Gastroesophageal sphincter (tissue), 4 donors: ENCODE measurements at regions not wholly inside any gene's neighbourhood (a gene's known extent, or its start where the extent isn't known, plus 50 kb on each side); places are given as distances from the start of the nearest gene placed in this dataset.

Experiments used
- ATAC-seq: fragments of 150-250 bp; one replicate; pipeline ENCODE4 v1.9.1; 2016; ENCODE audit warnings: mild to moderate bottlenecking, moderate library complexity
- H3K27ac ChIP-seq, 4 donors: fragments of 200-600 bp; sonication (generic) in 3 of 4; 1 replicate in 3 of 4; 2 replicates in 1 of 4; pipeline ENCODE4 v1.5.1; 2016 to 2019
- H3K27me3 ChIP-seq: fragments of 200-600 bp; sonication (generic); one replicate; pipeline ENCODE4 v1.5.1; 2019
- H3K36me3 ChIP-seq, 2 donors: fragments of 200-600 bp; sonication (generic); one replicate each; pipeline ENCODE4 v1.5.1; 2019; ENCODE audit warnings: control low read depth in 1 of 2
- H3K4me1 ChIP-seq, 3 donors: fragments of 200-600 bp; sonication (generic); 1 replicate in 2 of 3; 2 replicates in 1 of 3; pipeline ENCODE4 v1.5.1; 2016 to 2019; ENCODE audit warnings: control low read depth in 2 of 3
- H3K4me3 ChIP-seq, 2 donors: fragments of 200-600 bp; sonication (generic); one replicate each; pipeline ENCODE4 v1.5.1; 2019; ENCODE audit warnings: mild to moderate bottlenecking in 1 of 2, moderate library complexity in 1 of 2
- H3K9me3 ChIP-seq, 3 donors: fragments of 200-600 bp; sonication (generic); one replicate each; pipeline ENCODE4 v1.5.1; 2017 to 2019; ENCODE audit warnings: control low read depth in 2 of 3
- EP300 ChIP-seq: sonication (generic); formaldehyde crosslinking; IDR thresholded peaks from one replicate; pipeline ENCODE4 v1.6.1; 2017; ENCODE audit warnings: antibody characterized with exemption, mild to moderate bottlenecking
- POLR2A ChIP-seq, 2 donors: fragments of 450-650 bp; IDR thresholded peaks; one replicate each; pipeline ENCODE4 v1.6.1; 2017; ENCODE audit warnings: antibody characterized with exemption in 2 of 2, mild to moderate bottlenecking in 2 of 2, moderate library complexity in 1 of 2
- POLR2AphosphoS5 ChIP-seq: sonication (generic); formaldehyde crosslinking; IDR thresholded peaks from one replicate; pipeline ENCODE4 v1.6.1; 2017; ENCODE audit warnings: antibody characterized with exemption
- WGBS, 2 donors: methylation state at CpG; one replicate each; pipeline ENCODE4 v1.1.5; 2018; ENCODE audit warnings: low coverage in 1 of 2; 5-methylcytosine and 5-hydroxymethylcytosine counted together
- TF ChIP-seq, protein P1 (sequence below), 4 experiments: fragments of 200-600 bp in 2 of 4; fragments of 450-650 bp in 2 of 4; sonication (generic) in 1 of 4; IDR thresholded peaks; one replicate each; pipeline ENCODE4 v1.5.1; 2017 to 2019; ENCODE audit warnings: antibody characterized with exemption in 4 of 4, mild to moderate bottlenecking in 2 of 4, moderate library complexity in 2 of 4

DNA sequence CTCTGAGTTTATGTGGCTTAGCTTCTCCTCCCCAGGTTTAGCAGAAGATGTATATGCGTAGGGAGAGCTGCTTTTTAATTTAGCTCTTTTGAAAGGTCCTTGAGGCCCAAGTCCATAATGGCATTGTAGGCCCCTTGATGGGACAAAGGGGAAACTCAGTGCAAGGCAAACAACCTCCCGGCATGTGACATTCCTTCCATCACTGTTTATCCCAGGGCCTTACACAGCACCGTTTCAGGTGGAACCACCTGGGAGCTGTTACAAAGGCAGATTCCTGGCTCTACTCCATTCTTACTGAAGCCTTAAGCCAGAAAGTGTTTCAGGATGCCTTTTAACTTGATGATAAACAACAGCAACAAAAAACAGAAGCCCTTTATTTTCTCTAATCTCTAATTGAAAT is 555.4 kb downstream of the SLC4A3 start:
- no peaks in the 10 kb centered on the region for H3K4me1 ChIP-seq
- WGBS, 2 donors, result 40 to 80% methylated on average over 1 to 2 of the region's 3 CpGs
- TF ChIP-seq POLR2A (IDR thresholded peaks at IDR 0.05) (no peak), POLR2AphosphoS5 (no peak), EP300 (no peak)
- TF ChIP-seq, protein P1, sequence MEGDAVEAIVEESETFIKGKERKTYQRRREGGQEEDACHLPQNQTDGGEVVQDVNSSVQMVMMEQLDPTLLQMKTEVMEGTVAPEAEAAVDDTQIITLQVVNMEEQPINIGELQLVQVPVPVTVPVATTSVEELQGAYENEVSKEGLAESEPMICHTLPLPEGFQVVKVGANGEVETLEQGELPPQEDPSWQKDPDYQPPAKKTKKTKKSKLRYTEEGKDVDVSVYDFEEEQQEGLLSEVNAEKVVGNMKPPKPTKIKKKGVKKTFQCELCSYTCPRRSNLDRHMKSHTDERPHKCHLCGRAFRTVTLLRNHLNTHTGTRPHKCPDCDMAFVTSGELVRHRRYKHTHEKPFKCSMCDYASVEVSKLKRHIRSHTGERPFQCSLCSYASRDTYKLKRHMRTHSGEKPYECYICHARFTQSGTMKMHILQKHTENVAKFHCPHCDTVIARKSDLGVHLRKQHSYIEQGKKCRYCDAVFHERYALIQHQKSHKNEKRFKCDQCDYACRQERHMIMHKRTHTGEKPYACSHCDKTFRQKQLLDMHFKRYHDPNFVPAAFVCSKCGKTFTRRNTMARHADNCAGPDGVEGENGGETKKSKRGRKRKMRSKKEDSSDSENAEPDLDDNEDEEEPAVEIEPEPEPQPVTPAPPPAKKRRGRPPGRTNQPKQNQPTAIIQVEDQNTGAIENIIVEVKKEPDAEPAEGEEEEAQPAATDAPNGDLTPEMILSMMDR (IDR thresholded peaks at IDR 0.05), result no peak
- no peak overlapping the region for H3K27ac ChIP-seq
- no peaks in the 10 kb centered on the region for H3K27me3 ChIP-seq
- no peak for ATAC-seq
- H3K36me3 ChIP-seq, result no peaks in the 10 kb centered on the region
- no peaks in the 10 kb centered on the region for H3K9me3 ChIP-seq
- no peak overlapping the region for H3K4me3 ChIP-seq

DNA sequence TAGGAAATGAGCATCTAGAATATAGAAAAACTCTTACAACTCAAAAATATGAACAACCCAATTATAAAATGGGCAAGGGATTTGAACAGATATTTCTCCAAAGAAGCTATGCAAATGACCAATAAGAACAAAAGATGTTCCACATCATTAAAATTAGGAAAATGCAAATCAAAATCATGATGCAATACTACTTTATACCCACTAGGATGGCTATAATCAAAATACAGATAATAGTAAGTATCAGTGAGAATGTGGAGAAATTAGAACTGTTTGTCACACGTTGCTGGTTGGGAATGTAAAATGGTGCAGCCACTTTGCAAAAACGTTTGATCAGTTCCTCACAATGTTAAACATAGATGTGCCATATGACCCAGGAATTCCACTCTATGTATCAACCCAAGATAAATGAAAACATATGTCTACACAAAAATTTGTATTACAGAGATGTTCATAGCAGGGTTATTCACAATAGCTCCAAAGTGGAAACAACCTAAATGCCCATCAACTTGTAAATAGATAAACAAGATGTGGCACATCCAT is 558.4 kb downstream of the SLC4A3 start:
- ATAC-seq, result no peak
- TF ChIP-seq, protein P1 (IDR thresholded peaks at IDR 0.05), result no peak
- TF ChIP-seq POLR2AphosphoS5 (no peak), POLR2A (IDR thresholded peaks at IDR 0.05) (no peak), EP300 (no peak)
- WGBS, 2 donors, result 43 to 48% methylated on average over 2 of the region's 2 CpGs

DNA sequence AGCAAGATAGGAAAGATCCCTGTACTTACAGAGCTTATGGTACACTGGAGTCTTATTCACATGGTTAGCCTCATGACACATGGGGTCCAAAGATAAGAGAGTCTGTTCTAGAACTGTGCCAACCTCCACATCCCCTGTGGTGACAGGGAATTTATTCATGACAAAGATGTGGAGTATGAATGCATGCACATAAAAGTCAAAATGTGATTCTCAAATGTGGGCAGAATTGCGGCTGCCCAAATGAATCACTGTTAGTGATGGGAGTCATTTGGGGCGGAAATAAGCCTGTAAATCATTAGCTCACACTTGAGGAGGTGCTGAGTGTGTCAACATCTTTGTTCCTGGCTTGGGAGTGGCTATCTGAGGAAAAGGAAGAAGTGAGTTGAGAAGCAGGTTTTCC is 560.6 kb downstream of the SLC4A3 start:
- Histone ChIP-seq H3K27me3 (no peaks in the 10 kb centered on the region), H3K9me3 (peaks cover 0 to 12% (median 0%) of the 10 kb centered on the region in 3 donors), H3K4me1 (no peaks in the 10 kb centered on the region), H3K4me3 (no peak overlapping the region), H3K27ac (no peak overlapping the region), H3K36me3 (no peaks in the 10 kb centered on the region)
- 60 to 91% methylated on average over 1 to 2 of the region's 2 CpGs for WGBS, 2 donors
- TF ChIP-seq, protein P1 (IDR thresholded peaks at IDR 0.05), result no peak
- no peak for TF ChIP-seq POLR2A (IDR thresholded peaks at IDR 0.05)
- TF ChIP-seq POLR2AphosphoS5, result no peak
- TF ChIP-seq EP300, result no peak
- ATAC-seq, result no peak

More for the DNA sequence above, 558.4 kb downstream of the SLC4A3 start:
- no peaks in the 10 kb centered on the region for H3K27me3 ChIP-seq
- H3K4me3 ChIP-seq, result no peak overlapping the region
- H3K4me1 ChIP-seq, result no peaks in the 10 kb centered on the region
- no peaks in the 10 kb centered on the region for H3K9me3 ChIP-seq
- H3K27ac ChIP-seq, result no peak overlapping the region
- H3K36me3 ChIP-seq, result no peaks in the 10 kb centered on the region

DNA sequence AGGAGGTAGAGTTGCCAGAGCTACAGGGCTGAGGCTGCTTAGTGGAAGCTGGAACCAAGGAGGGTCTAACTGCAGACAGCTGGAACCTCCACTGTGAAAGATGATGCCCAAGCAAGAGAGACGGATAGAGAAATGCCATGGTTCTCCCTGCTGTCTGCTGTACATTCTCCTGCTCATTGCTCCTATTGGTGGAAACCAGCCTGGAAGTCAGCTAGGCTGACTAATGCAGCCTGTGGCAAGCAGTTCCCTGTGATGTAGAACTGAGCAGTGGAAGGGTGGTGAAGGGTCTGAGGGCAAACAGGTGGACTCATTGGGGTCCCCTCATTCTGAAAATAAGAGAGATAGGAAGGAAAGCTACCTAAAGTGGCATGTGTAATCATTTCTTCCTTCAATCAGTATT is 563.6 kb downstream of the SLC4A3 start:
- H3K9me3 ChIP-seq, result peaks cover 0 to 12% (median 0%) of the 10 kb centered on the region in 3 donors
- no peak for ATAC-seq
- no peaks in the 10 kb centered on the region for H3K36me3 ChIP-seq
- 0% methylated on average over 1 of the region's 1 CpG; no CpG with 5 or more reads in 1 of the 2 donors for WGBS, 2 donors
- no peaks in the 10 kb centered on the region for H3K4me1 ChIP-seq
- H3K27me3 ChIP-seq, result no peaks in the 10 kb centered on the region
- TF ChIP-seq POLR2A (IDR thresholded peaks at IDR 0.05) (no peak), EP300 (no peak)
- TF ChIP-seq, protein P1 (IDR thresholded peaks at IDR 0.05), result no peak
- H3K4me3 ChIP-seq, result no peak overlapping the region
- H3K27ac ChIP-seq, result no peak overlapping the region

DNA sequence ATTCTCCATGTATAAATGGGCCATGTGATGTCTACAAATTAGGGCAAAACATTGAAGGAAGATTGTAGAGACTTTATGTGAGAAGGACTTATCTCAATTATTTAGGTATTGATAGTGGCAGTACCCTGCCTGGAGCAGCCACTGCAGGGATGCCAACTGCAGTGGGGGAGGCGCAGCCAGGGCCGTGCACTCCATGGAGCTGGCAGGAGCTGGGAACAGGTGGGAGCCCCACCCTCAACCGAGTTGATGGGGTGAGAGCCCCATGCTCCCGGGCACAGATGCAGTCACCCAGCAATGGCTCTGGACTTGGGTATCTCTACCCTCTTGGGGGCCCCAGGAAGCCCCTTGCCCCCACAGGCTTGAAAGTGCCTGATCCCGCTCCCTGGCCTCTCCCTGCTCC is 564.3 kb downstream of the SLC4A3 start:
- Histone ChIP-seq H3K4me1 (no peaks in the 10 kb centered on the region), H3K27me3 (no peaks in the 10 kb centered on the region), H3K4me3 (no peak overlapping the region), H3K9me3 (peaks cover 0 to 12% (median 0%) of the 10 kb centered on the region in 3 donors), H3K27ac (no peak overlapping the region), H3K36me3 (no peaks in the 10 kb centered on the region)
- 100% methylated on average over 4 of the region's 5 CpGs; no CpG with 5 or more reads in 1 of the 2 donors for WGBS, 2 donors
- ATAC-seq, result no peak
- TF ChIP-seq, protein P1 (IDR thresholded peaks at IDR 0.05), result no peak
- no peak for TF ChIP-seq POLR2A (IDR thresholded peaks at IDR 0.05)
- no peak for TF ChIP-seq EP300
- no peak for TF ChIP-seq POLR2AphosphoS5
